Hepatocyte (in vitro differentiated cells): ENCODE measurements at regions not wholly inside any gene's neighbourhood (a gene's known extent, or its start where the extent isn't known, plus 50 kb on each side); places are given as distances from the start of the nearest gene placed in this dataset.

ENCODE experiments used
- DNase-seq: peaks from one replicate; pipeline ENCODE4 v3.0.0-alpha.2; 2016; ENCODE audit warnings: low spot score
- H2AFZ ChIP-seq: fragments of 200-600 bp; sonication (generic); 2 replicates; pipeline ENCODE4 v1.6.0; 2016; ENCODE audit warnings: antibody characterized with exemption, mild to moderate bottlenecking
- H3K27ac ChIP-seq: fragments of 200-600 bp; sonication (generic); 2 replicates; pipeline ENCODE4 v1.5.1; 2016; ENCODE audit warnings: mild to moderate bottlenecking
- H3K27me3 ChIP-seq: fragments of 200-600 bp; sonication (generic); 2 replicates; pipeline ENCODE4 v1.6.1; 2016
- H3K36me3 ChIP-seq: fragments of 200-600 bp; sonication (generic); replicated peaks from 2 replicates; pipeline ENCODE4 v1.5.1; 2016; ENCODE audit warnings: low read depth; ENCODE audit not compliant: insufficient read depth
- H3K4me1 ChIP-seq: fragments of 200-600 bp; sonication (generic); 2 replicates; pipeline ENCODE4 v1.5.1; 2016; ENCODE audit warnings: mild to moderate bottlenecking, moderate library complexity; ENCODE audit not compliant: insufficient read depth
- H3K4me2 ChIP-seq: fragments of 200-600 bp; sonication (generic); 2 replicates; pipeline ENCODE4 v1.6.0; 2016
- H3K4me3 ChIP-seq: fragments of 200-600 bp; sonication (generic); 2 replicates; pipeline ENCODE4 v1.5.1; 2016; ENCODE audit warnings: mild to moderate bottlenecking
- H3K79me2 ChIP-seq: fragments of 200-600 bp; sonication (generic); 2 replicates; pipeline ENCODE4 v1.6.0; 2017; ENCODE audit warnings: mild to moderate bottlenecking
- H3K9me2 ChIP-seq: fragments of 200-600 bp; sonication (generic); replicated peaks from 2 replicates; pipeline ENCODE4 v1.6.0; 2017; ENCODE audit warnings: mild to moderate bottlenecking; ENCODE audit not compliant: insufficient read depth
- H3K9me3 ChIP-seq: fragments of 200-600 bp; sonication (generic); 2 replicates; pipeline ENCODE4 v1.5.1; 2016; ENCODE audit warnings: low read depth, mild to moderate bottlenecking
- H4K20me1 ChIP-seq: fragments of 200-600 bp; sonication (generic); 2 replicates; pipeline ENCODE4 v1.6.0; 2016; ENCODE audit warnings: mild to moderate bottlenecking; ENCODE audit not compliant: insufficient read depth, poor library complexity, severe bottlenecking
- CTCF ChIP-seq: fragments of 200-600 bp; sonication (generic); IDR thresholded peaks from 2 replicates; pipeline ENCODE4 v1.5.1; 2016; ENCODE audit warnings: antibody characterized with exemption, mild to moderate bottlenecking; ENCODE audit not compliant: poor library complexity
- EZH2 ChIP-seq: fragments of 200-600 bp; sonication (generic); IDR thresholded peaks from 2 replicates; pipeline ENCODE4 v1.6.1; 2016; ENCODE audit warnings: antibody characterized with exemption, mild to moderate bottlenecking, borderline replicate concordance
- EZH2phosphoT487 ChIP-seq: fragments of 200-600 bp; sonication (generic); IDR thresholded peaks from one replicate; pipeline ENCODE4 v1.6.1; 2018; ENCODE audit warnings: antibody characterized with exemption, mild to moderate bottlenecking, low read depth, moderate library complexity; ENCODE audit not compliant: unreplicated experiment, severe bottlenecking
- WGBS: methylation state at CpG from one replicate; pipeline ENCODE4 v1.1.6; 2016; ENCODE audit warnings: low lambda C conversion rate; ENCODE audit errors: missing lambda C conversion rate; 5-methylcytosine and 5-hydroxymethylcytosine counted together

GRCh38 chr9:565528-565927, 276.0 kb upstream of the DMRT1 start:
- DNase-seq = no peak
- no peaks in the 10 kb centered on the region for H3K79me2 ChIP-seq
- no peaks in the 10 kb centered on the region for H3K27me3 ChIP-seq
- no peaks in the 10 kb centered on the region for H4K20me1 ChIP-seq
- H3K36me3 ChIP-seq = no peaks in the 10 kb centered on the region
- no peak overlapping the region for H3K4me2 ChIP-seq
- H3K9me2 ChIP-seq = no peaks in the 10 kb centered on the region
- H3K9me3 ChIP-seq = no peaks in the 10 kb centered on the region
- TF ChIP-seq EZH2 (no peak), EZH2phosphoT487 (no peak), CTCF (no peak)
- 92% methylated on average over 6 of the region's 6 CpGs for WGBS
- peaks cover 9% of the 10 kb centered on the region for H3K4me1 ChIP-seq
- H3K27ac ChIP-seq = no peak overlapping the region
- H2AFZ ChIP-seq = no peak overlapping the region
- H3K4me3 ChIP-seq = no peak overlapping the region

- Histone ChIP-seq H3K9me2 (no peaks in the 10 kb centered on the region), H3K4me3 (no peak overlapping the region), H3K27ac (no peak overlapping the region), H3K36me3 (no peaks in the 10 kb centered on the region), H2AFZ (no peak overlapping the region), H3K27me3 (no peaks in the 10 kb centered on the region), H4K20me1 (no peaks in the 10 kb centered on the region), H3K4me1 (peaks cover 16% of the 10 kb centered on the region), H3K9me3 (no peaks in the 10 kb centered on the region), H3K4me2 (peak overlapping the region; percentile 39), H3K79me2 (no peaks in the 10 kb centered on the region)
- no peak for DNase-seq
- TF ChIP-seq CTCF (no peak), EZH2 (no peak), EZH2phosphoT487 (no peak)
- 94% methylated on average over 4 of the region's 4 CpGs for WGBS
These were observed 274.3 kb upstream of the DMRT1 start for GRCh38 chr9:567128-567746.

GRCh38 chr9:567747-568305, 273.7 kb upstream of the DMRT1 start:
- Histone ChIP-seq H3K9me2 (no peaks in the 10 kb centered on the region), H3K27ac (no peak overlapping the region), H3K36me3 (no peaks in the 10 kb centered on the region), H3K4me1 (peaks cover 16% of the 10 kb centered on the region), H2AFZ (no peak overlapping the region), H3K79me2 (no peaks in the 10 kb centered on the region), H3K4me3 (no peak overlapping the region), H4K20me1 (no peaks in the 10 kb centered on the region), H3K4me2 (peak overlapping the region; percentile 39), H3K9me3 (no peaks in the 10 kb centered on the region), H3K27me3 (no peaks in the 10 kb centered on the region)
- DNase-seq = no peak
- TF ChIP-seq EZH2phosphoT487 = no peak
- no peak for TF ChIP-seq CTCF
- TF ChIP-seq EZH2 = no peak
- 63% methylated on average over 3 of the region's 3 CpGs for WGBS
